HL-60 (cell line): ENCODE measurements at regions not wholly inside any gene's neighbourhood (a gene's known extent, or its start where the extent isn't known, plus 50 kb on each side); places are given as distances from the start of the nearest gene placed in this dataset.

Source experiments
- GABPA ChIP-seq: IDR thresholded peaks from 2 replicates; pipeline ENCODE4 v1.6.1; 2012; ENCODE audit warnings: low read depth
- POLR2AphosphoS5 ChIP-seq: IDR thresholded peaks from 2 replicates; pipeline ENCODE4 v1.6.1; 2012; ENCODE audit warnings: low read depth
- SPI1 ChIP-seq: IDR thresholded peaks from 2 replicates; pipeline ENCODE4 v1.6.1; 2012; ENCODE audit warnings: low read depth, mild to moderate bottlenecking, borderline replicate concordance
- TF ChIP-seq, protein P1 (sequence below): IDR thresholded peaks from 2 replicates; pipeline ENCODE4 v1.6.1; 2012; ENCODE audit warnings: low read depth; ENCODE audit not compliant: insufficient replicate concordance
- TF ChIP-seq, protein P2 (sequence below): IDR thresholded peaks from one replicate; pipeline ENCODE4 v1.5.1; 2011; ENCODE audit warnings: low read length, control low read depth, inconsistent platforms; ENCODE audit not compliant: insufficient read depth

DNA sequence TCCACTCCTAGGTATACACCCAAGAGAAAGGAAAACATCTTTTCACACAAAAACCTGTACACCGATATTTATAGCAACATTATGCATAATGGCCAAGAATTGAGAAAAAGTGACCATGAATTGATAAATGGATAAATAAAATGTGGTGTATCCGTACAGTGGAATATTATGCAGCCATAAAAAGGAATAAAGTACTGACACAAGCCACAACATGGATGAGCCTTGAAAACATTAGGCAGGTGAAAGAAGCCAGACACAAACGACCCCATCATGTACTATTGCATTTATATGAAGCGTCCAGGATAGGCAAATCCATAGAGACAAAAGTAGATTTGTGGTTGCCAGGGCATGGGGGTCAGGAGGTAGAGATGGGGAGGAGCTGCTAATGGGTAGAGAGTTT, 64.2 kb upstream of the SLC6A6 start:
- TF ChIP-seq, protein P1, sequence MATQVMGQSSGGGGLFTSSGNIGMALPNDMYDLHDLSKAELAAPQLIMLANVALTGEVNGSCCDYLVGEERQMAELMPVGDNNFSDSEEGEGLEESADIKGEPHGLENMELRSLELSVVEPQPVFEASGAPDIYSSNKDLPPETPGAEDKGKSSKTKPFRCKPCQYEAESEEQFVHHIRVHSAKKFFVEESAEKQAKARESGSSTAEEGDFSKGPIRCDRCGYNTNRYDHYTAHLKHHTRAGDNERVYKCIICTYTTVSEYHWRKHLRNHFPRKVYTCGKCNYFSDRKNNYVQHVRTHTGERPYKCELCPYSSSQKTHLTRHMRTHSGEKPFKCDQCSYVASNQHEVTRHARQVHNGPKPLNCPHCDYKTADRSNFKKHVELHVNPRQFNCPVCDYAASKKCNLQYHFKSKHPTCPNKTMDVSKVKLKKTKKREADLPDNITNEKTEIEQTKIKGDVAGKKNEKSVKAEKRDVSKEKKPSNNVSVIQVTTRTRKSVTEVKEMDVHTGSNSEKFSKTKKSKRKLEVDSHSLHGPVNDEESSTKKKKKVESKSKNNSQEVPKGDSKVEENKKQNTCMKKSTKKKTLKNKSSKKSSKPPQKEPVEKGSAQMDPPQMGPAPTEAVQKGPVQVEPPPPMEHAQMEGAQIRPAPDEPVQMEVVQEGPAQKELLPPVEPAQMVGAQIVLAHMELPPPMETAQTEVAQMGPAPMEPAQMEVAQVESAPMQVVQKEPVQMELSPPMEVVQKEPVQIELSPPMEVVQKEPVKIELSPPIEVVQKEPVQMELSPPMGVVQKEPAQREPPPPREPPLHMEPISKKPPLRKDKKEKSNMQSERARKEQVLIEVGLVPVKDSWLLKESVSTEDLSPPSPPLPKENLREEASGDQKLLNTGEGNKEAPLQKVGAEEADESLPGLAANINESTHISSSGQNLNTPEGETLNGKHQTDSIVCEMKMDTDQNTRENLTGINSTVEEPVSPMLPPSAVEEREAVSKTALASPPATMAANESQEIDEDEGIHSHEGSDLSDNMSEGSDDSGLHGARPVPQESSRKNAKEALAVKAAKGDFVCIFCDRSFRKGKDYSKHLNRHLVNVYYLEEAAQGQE: no peak
- TF ChIP-seq, protein P2, sequence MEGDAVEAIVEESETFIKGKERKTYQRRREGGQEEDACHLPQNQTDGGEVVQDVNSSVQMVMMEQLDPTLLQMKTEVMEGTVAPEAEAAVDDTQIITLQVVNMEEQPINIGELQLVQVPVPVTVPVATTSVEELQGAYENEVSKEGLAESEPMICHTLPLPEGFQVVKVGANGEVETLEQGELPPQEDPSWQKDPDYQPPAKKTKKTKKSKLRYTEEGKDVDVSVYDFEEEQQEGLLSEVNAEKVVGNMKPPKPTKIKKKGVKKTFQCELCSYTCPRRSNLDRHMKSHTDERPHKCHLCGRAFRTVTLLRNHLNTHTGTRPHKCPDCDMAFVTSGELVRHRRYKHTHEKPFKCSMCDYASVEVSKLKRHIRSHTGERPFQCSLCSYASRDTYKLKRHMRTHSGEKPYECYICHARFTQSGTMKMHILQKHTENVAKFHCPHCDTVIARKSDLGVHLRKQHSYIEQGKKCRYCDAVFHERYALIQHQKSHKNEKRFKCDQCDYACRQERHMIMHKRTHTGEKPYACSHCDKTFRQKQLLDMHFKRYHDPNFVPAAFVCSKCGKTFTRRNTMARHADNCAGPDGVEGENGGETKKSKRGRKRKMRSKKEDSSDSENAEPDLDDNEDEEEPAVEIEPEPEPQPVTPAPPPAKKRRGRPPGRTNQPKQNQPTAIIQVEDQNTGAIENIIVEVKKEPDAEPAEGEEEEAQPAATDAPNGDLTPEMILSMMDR: no peak
- TF ChIP-seq POLR2AphosphoS5 (no peak), SPI1 (no peak), GABPA (no peak)
